HL-60/S4 treated with retinoic acid at 250 ng/mL for 4 days and 3 days (cell line): ENCODE measurements at regions not wholly inside any gene's neighbourhood (a gene's known extent, or its start where the extent isn't known, plus 50 kb on each side); places are given as distances from the start of the nearest gene placed in this dataset.

Experiments used
- in situ Hi-C: fragments of 300-500 bp; cut with MboI; formaldehyde crosslinking; loops from 2 replicates; pipeline ENCODE4 v1.7.0; 2022; ENCODE audit warnings: low sequenced_read_pairs

- in situ Hi-C loops = no loop called here
Observed at GRCh38 chr5:167634432-167634831, 657.0 kb upstream of the WWC1 start.

- in situ Hi-C loops = no loop called here
Observed at GRCh38 chr5:167638816-167639215, 652.6 kb upstream of the WWC1 start.

- in situ Hi-C loops = no loop called here
Observed at GRCh38 chr5:167639273-167639672, 652.2 kb upstream of the WWC1 start.

- in situ Hi-C loops = no loop called here
Observed at GRCh38 chr5:167639766-167640165, 651.7 kb upstream of the WWC1 start.

GRCh38 chr5:167642181-167642580 lies 649.3 kb upstream of the WWC1 start:
- in situ Hi-C loops = no loop called here

GRCh38 chr5:167642779-167643517 lies 648.5 kb upstream of the WWC1 start:
- in situ Hi-C loops = no loop called here

- in situ Hi-C loops = no loop called here
Observed at GRCh38 chr5:167643631-167644280, 647.7 kb upstream of the WWC1 start.

- in situ Hi-C loops = no loop called here
Observed at GRCh38 chr5:167644619-167645018, 646.8 kb upstream of the WWC1 start.

GRCh38 chr5:167649471-167649870 lies 642.0 kb upstream of the WWC1 start:
- in situ Hi-C loops = no loop called here

- in situ Hi-C loops = no loop called here
Observed at GRCh38 chr5:167652690-167653089, 638.8 kb upstream of the WWC1 start.

GRCh38 chr5:167653645-167654106 lies 637.8 kb upstream of the WWC1 start:
- in situ Hi-C loops = no loop called here

GRCh38 chr5:167657016-167657415 lies 634.4 kb upstream of the WWC1 start:
- in situ Hi-C loops = no loop called here

GRCh38 chr5:167658889-167659288 lies 632.6 kb upstream of the WWC1 start:
- in situ Hi-C loops = no loop called here

GRCh38 chr5:167661605-167662004 lies 629.8 kb upstream of the WWC1 start:
- in situ Hi-C loops = no loop called here

GRCh38 chr5:167664222-167664804 lies 627.1 kb upstream of the WWC1 start:
- in situ Hi-C loops = no loop called here

GRCh38 chr5:167665841-167666375 lies 625.5 kb upstream of the WWC1 start:
- in situ Hi-C loops = no loop called here

GRCh38 chr5:167671176-167671575 lies 620.3 kb upstream of the WWC1 start:
- in situ Hi-C loops = no loop called here

GRCh38 chr5:167673942-167674341 lies 617.5 kb upstream of the WWC1 start:
- in situ Hi-C loops = no loop called here

GRCh38 chr5:167678481-167678880 lies 613.0 kb upstream of the WWC1 start:
- in situ Hi-C loops = no loop called here

GRCh38 chr5:167684251-167684650 lies 607.2 kb upstream of the WWC1 start:
- in situ Hi-C loops = no loop called here

GRCh38 chr5:167688341-167689130 lies 602.9 kb upstream of the WWC1 start:
- in situ Hi-C loops = no loop called here
